Astrocyte (in vitro differentiated cells and primary cell): ENCODE measurements at regions not wholly inside any gene's neighbourhood (a gene's known extent, or its start where the extent isn't known, plus 50 kb on each side); places are given as distances from the start of the nearest gene placed in this dataset.

Source experiments
- DNase-seq: peaks from one replicate; pipeline ENCODE4 v3.0.0-alpha.2; 2010; ENCODE audit warnings: low read depth
- FAIRE-seq: peaks from 2 replicates; lab custom pipeline; 2011; peaks lifted over from hg19 to GRCh38; lab: Jason Lieb, UNC
- H2AFZ ChIP-seq: 2 replicates; pipeline ENCODE4 v1.6.0; 2012; ENCODE audit warnings: low read depth, low read length, inconsistent platforms
- H3K27ac ChIP-seq: 2 replicates; pipeline ENCODE4 v1.5.1; 2011; ENCODE audit warnings: low read depth, low read length, inconsistent platforms
- H3K27me3 ChIP-seq: 2 replicates; pipeline ENCODE4 v1.6.0; 2011; ENCODE audit warnings: low read length, inconsistent platforms; ENCODE audit not compliant: insufficient read depth
- H3K36me3 ChIP-seq: 2 replicates; pipeline ENCODE4 v1.5.1; 2011; ENCODE audit warnings: low read length, inconsistent platforms; ENCODE audit not compliant: insufficient read depth
- H3K4me1 ChIP-seq: 2 replicates; pipeline ENCODE4 v1.5.1; 2011; ENCODE audit warnings: low read length, inconsistent platforms; ENCODE audit not compliant: insufficient read depth
- H3K4me2 ChIP-seq: 2 replicates; pipeline ENCODE4 v1.6.0; 2012; ENCODE audit warnings: low read length, inconsistent platforms
- H3K4me3 ChIP-seq: 2 replicates; pipeline ENCODE4 v1.5.1; 2011; ENCODE audit warnings: low read depth, mild to moderate bottlenecking, low read length, inconsistent platforms; ENCODE audit not compliant: insufficient read depth
- H3K79me2 ChIP-seq: 2 replicates; pipeline ENCODE4 v1.6.0; 2012; ENCODE audit warnings: mild to moderate bottlenecking, low read length, inconsistent platforms; ENCODE audit not compliant: insufficient read depth
- H3K9ac ChIP-seq: 2 replicates; pipeline ENCODE4 v1.6.0; 2012; ENCODE audit warnings: mild to moderate bottlenecking, low read length, inconsistent platforms
- H3K9me3 ChIP-seq: 2 replicates; pipeline ENCODE4 v1.5.1; 2012; ENCODE audit warnings: low read depth, mild to moderate bottlenecking, low read length, inconsistent platforms; ENCODE audit not compliant: insufficient read depth
- H4K20me1 ChIP-seq: 2 replicates; pipeline ENCODE4 v1.6.0; 2012; ENCODE audit warnings: low read length, inconsistent platforms; ENCODE audit not compliant: insufficient read depth
- H3K27ac Mint-ChIP-seq: one replicate; pipeline ENCODE4 v1.8.0; 2021; ENCODE audit warnings: mild to moderate bottlenecking, mixed read lengths; ENCODE audit not compliant: unreplicated experiment
- H3K27me3 Mint-ChIP-seq: one replicate; pipeline ENCODE4 v1.8.0; 2021; ENCODE audit warnings: low read depth, mixed read lengths; ENCODE audit not compliant: unreplicated experiment
- H3K36me3 Mint-ChIP-seq: one replicate; pipeline ENCODE4 v1.8.0; 2021; ENCODE audit warnings: low read depth, mixed read lengths; ENCODE audit not compliant: unreplicated experiment
- H3K4me1 Mint-ChIP-seq: one replicate; pipeline ENCODE4 v1.8.0; 2021; ENCODE audit warnings: low read depth, mixed read lengths; ENCODE audit not compliant: unreplicated experiment
- H3K4me3 Mint-ChIP-seq: one replicate; pipeline ENCODE4 v1.8.0; 2021; ENCODE audit warnings: mild to moderate bottlenecking, moderate library complexity, mixed read lengths; ENCODE audit not compliant: unreplicated experiment
- H3K9me3 Mint-ChIP-seq: one replicate; pipeline ENCODE4 v1.8.0; 2021; ENCODE audit warnings: mild to moderate bottlenecking, mixed read lengths; ENCODE audit not compliant: unreplicated experiment
- EZH2 ChIP-seq: IDR thresholded peaks from 2 replicates; pipeline ENCODE4 v1.6.1; 2012; ENCODE audit warnings: mild to moderate bottlenecking, low read length, inconsistent platforms; ENCODE audit not compliant: insufficient read depth
- TF ChIP-seq, protein P1 (sequence below): IDR thresholded peaks from 2 replicates; pipeline ENCODE4 v1.5.1; 2011; ENCODE audit warnings: low read depth, mild to moderate bottlenecking, inconsistent platforms, low read length, moderate library complexity; ENCODE audit not compliant: insufficient read depth

DNA sequence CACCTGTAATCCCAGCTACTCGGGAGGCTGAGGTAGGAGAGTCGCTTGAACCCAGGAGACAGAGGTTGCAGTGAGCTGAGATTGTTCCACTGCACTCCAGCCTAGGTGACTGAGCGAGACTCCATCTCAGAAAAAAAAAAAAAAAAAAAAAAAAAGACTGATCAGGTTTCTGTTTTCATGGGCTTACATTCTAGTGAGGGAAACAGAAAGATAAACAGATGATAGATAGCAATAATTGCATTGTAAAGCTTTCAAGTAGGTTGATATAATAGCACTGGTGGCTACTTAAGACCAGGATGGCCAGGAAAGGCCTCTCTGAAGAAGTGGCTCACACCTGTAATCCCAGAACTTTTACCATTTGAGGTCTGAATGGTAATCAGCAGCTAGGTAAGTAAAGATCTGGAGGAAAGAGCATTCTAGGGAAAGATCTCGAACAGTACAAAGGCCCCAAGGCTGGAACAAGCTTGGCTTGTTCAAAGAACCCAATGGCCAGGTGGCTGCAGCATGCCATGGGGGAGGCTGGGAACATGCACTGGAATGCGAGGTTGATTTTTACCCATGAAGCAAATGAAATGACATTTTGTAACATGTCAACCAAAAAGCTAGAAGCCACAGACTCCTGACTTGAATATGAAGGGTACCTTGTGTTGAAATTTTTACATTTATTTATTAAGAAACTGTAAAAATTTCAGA is 108.3 kb upstream of the DHX40 start:
- peaks cover 1% of the 10 kb centered on the region for H3K27me3 Mint-ChIP-seq
- Histone ChIP-seq H3K4me2 (no peak overlapping the region), H3K79me2 (no peaks in the 10 kb centered on the region), H3K4me3 (no peak overlapping the region), H3K4me1 (no peaks in the 10 kb centered on the region), H3K27ac (no peak overlapping the region), H2AFZ (no peak overlapping the region), H3K9ac (no peak overlapping the region), H4K20me1 (no peaks in the 10 kb centered on the region), H3K27me3 (no peaks in the 10 kb centered on the region), H3K36me3 (no peaks in the 10 kb centered on the region), H3K9me3 (no peaks in the 10 kb centered on the region)
- no peak for DNase-seq
- no peaks in the 10 kb centered on the region for H3K9me3 Mint-ChIP-seq
- H3K36me3 Mint-ChIP-seq = peaks cover 2% of the 10 kb centered on the region
- no peak overlapping the region for H3K4me3 Mint-ChIP-seq
- H3K27ac Mint-ChIP-seq = no peak overlapping the region
- FAIRE-seq = no peak
- no peak for TF ChIP-seq EZH2
- TF ChIP-seq, protein P1, sequence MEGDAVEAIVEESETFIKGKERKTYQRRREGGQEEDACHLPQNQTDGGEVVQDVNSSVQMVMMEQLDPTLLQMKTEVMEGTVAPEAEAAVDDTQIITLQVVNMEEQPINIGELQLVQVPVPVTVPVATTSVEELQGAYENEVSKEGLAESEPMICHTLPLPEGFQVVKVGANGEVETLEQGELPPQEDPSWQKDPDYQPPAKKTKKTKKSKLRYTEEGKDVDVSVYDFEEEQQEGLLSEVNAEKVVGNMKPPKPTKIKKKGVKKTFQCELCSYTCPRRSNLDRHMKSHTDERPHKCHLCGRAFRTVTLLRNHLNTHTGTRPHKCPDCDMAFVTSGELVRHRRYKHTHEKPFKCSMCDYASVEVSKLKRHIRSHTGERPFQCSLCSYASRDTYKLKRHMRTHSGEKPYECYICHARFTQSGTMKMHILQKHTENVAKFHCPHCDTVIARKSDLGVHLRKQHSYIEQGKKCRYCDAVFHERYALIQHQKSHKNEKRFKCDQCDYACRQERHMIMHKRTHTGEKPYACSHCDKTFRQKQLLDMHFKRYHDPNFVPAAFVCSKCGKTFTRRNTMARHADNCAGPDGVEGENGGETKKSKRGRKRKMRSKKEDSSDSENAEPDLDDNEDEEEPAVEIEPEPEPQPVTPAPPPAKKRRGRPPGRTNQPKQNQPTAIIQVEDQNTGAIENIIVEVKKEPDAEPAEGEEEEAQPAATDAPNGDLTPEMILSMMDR = no peak
- H3K4me1 Mint-ChIP-seq = peaks cover 2% of the 10 kb centered on the region

- Mint-ChIP-seq H3K9me3 (no peaks in the 10 kb centered on the region), H3K4me1 (no peaks in the 10 kb centered on the region), H3K27me3 (peaks cover 1% of the 10 kb centered on the region), H3K27ac (no peak overlapping the region), H3K4me3 (no peak overlapping the region), H3K36me3 (peaks cover 2% of the 10 kb centered on the region)
- H3K4me3 ChIP-seq = no peak overlapping the region
- FAIRE-seq = no peak
- DNase-seq = no peak
- H3K36me3 ChIP-seq = no peaks in the 10 kb centered on the region
- H3K9me3 ChIP-seq = no peaks in the 10 kb centered on the region
- H3K27me3 ChIP-seq = no peaks in the 10 kb centered on the region
- H3K79me2 ChIP-seq = no peaks in the 10 kb centered on the region
- no peaks in the 10 kb centered on the region for H4K20me1 ChIP-seq
- no peak overlapping the region for H3K9ac ChIP-seq
- no peak overlapping the region for H3K27ac ChIP-seq
- TF ChIP-seq, protein P1 = no peak
- no peak for TF ChIP-seq EZH2
- H2AFZ ChIP-seq = no peak overlapping the region
- no peak overlapping the region for H3K4me2 ChIP-seq
- H3K4me1 ChIP-seq = no peaks in the 10 kb centered on the region
Measured at GRCh38 chr17:59462385-59462784, 103.0 kb upstream of the DHX40 start.

- no peaks in the 10 kb centered on the region for H3K9me3 Mint-ChIP-seq
- H3K4me3 ChIP-seq = no peak overlapping the region
- no peaks in the 10 kb centered on the region for H3K79me2 ChIP-seq
- FAIRE-seq (no peak), DNase-seq (no peak)
- peaks cover 4% of the 10 kb centered on the region for H3K27me3 Mint-ChIP-seq
- no peak overlapping the region for H2AFZ ChIP-seq
- no peak overlapping the region for H3K4me3 Mint-ChIP-seq
- no peaks in the 10 kb centered on the region for H3K9me3 ChIP-seq
- no peaks in the 10 kb centered on the region for H4K20me1 ChIP-seq
- H3K27me3 ChIP-seq = peaks cover 2% of the 10 kb centered on the region
- H3K4me1 ChIP-seq = no peaks in the 10 kb centered on the region
- no peaks in the 10 kb centered on the region for H3K4me1 Mint-ChIP-seq
- no peak overlapping the region for H3K27ac ChIP-seq
- no peaks in the 10 kb centered on the region for H3K36me3 Mint-ChIP-seq
- H3K36me3 ChIP-seq = no peaks in the 10 kb centered on the region
- TF ChIP-seq EZH2 = no peak
- TF ChIP-seq, protein P1 = no peak
- H3K9ac ChIP-seq = no peak overlapping the region
- no peak overlapping the region for H3K27ac Mint-ChIP-seq
- no peak overlapping the region for H3K4me2 ChIP-seq
Measured at GRCh38 chr17:59464246-59464645, 101.2 kb upstream of the DHX40 start.
